Left cardiac atrium (tissue), 4 donors: ENCODE measurements at regions not wholly inside any gene's neighbourhood (a gene's known extent, or its start where the extent isn't known, plus 50 kb on each side); places are given as distances from the start of the nearest gene placed in this dataset.

ENCODE experiments used
- ATAC-seq, 2 donors: fragments of 200-7000 bp; cut with Tn5 transposase; one replicate each; pipeline ENCODE4 v1.9.1; 2020; ENCODE audit warnings: mild to moderate bottlenecking in 2 of 2, moderate library complexity in 2 of 2
- DNase-seq: peaks from one replicate; pipeline ENCODE4 v3.0.0-alpha.2; 2020
- intact Hi-C, 2 donors: fragments of 100-400 bp; cut with DNase I; formaldehyde crosslinking; loops; one replicate each; pipeline versions ENCODE4 v1.14.1 to v1.15.1; 2022 to 2023
- donor health status: DM: no; HTN: yes; CAD: no.
- donor health status: DM: no; HTN: yes; CAD: no; lungs with severe emphysema.
- donor health status: DM: yes; HTN: yes; CAD: no.
- donor health status: Dilated cardiomyopathy.

DNA sequence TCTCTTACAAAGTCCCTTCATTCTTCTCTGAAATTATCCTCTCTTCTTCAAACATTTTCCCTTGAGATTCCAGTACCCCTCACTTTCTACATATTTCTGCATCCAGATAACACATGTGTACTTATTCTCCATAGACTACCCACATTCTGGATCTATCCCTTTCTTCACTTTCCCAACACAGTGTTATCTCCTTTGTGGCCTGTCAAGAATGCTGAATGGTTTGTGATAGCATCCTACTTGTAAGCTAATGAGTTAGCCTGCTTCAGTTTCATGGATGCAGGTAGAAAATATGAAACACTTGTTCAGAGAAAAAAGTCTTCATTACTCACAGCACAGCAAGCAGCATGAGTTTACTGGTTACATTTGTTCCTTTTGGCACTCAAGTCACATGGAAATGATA lies 245.4 kb downstream of the HTR1B start:
- DNase-seq (no peak), ATAC-seq (no peak)
- intact Hi-C loops = no loop called here

GRCh38 chr6:77205936-77206335 lies 257.4 kb downstream of the HTR1B start:
- ATAC-seq (no peak), DNase-seq (no peak)
- intact Hi-C loops = no loop called here

DNA sequence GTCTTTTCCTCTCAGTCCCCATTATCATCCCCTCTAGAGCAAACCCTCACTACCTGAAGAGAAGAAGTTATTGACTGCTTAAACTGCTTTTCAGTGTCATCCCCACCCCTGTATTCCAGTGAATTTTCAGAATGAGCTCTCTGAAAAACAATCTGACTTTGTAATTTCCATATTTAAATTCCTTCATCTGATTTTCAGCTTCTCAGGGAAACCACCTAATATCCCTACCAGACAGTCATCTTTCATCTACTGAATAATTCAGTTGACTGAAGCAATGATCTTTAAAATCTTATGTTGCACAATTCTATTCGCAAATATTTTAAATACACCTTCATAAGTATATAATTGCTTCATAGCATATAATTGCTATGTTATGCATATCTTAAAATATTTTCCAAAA lies 258.7 kb downstream of the HTR1B start:
- intact Hi-C loops = no loop called here
- no peak for DNase-seq
- no peak for ATAC-seq

GRCh38 chr6:77183447-77183846 lies 279.8 kb downstream of the HTR1B start:
- DNase-seq = no peak
- ATAC-seq = no peak
- intact Hi-C loops = no loop called here

DNA sequence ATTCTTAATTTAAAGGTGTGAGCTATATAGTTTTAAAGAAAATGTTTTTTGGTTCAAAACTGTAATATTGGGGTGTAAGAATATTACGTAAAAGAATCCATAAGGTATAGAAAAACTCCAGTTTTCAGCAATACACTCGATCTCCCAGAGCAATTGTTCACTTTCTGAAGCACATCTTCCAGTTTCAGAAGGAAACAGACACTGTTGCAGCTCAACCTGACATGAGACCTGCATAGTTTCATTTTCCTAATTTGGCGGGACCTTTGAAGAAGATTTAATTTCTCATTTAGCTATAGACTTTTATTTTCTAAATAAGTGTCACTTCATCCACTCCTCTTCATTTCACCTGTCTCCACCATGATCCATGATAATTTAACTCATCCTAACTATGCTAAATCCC lies 281.5 kb downstream of the HTR1B start:
- intact Hi-C loops = no loop called here
- ATAC-seq = no peak
- DNase-seq = no peak

DNA sequence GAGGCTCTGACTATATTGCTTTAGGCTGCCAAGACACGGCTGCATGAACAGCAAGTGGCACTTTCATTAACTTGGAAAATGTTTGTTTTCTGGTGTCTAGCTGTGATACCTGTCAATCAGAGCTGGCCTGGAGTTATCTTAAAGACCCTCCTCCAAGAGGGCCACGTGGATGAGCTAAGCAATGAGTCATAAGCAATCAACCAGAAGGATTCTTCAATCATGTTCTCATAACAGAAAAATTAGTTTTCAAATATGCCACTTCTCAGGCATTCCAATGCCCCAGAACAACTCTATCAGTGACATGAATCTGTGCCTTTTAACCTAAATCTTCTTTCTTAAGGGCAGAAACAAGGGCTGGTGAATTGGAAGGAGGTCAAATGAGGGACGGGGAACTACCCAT lies 283.0 kb downstream of the HTR1B start:
- DNase-seq = no peak
- intact Hi-C loops = no loop called here
- no peak for ATAC-seq

- ATAC-seq (no peak), DNase-seq (no peak)
- intact Hi-C loops = no loop called here
These were observed 284.5 kb downstream of the HTR1B start for GRCh38 chr6:77178821-77179220.

- intact Hi-C loops = no loop called here
- no peak for ATAC-seq
These were observed 285.8 kb downstream of the HTR1B start for GRCh38 chr6:77177470-77177869.

GRCh38 chr6:77173472-77174074 lies 289.7 kb downstream of the HTR1B start:
- DNase-seq (no peak), ATAC-seq (no peak)
- intact Hi-C loops = no loop called here

More at GRCh38 chr6:77177470-77177869, 285.8 kb downstream of the HTR1B start:
- DNase-seq = no peak

DNA sequence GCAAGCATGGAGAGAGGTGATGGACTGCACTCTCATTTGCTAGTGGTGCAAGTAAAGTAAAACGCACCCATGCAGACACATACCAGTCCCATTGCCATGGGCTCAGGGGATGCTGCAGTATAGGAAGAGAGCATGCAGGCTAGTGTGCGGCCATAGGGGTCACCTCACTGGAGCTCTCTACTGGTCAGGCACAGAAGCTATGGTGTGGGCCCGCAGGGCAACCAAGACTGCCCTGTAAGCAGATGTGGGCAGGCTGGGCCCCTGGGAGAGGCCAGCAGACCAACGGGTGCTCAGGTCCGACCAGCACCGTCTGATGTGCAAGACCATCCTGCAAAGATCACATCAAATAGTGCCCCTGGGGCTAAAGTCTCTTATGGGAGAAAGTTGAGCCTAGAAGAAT lies 290.7 kb downstream of the HTR1B start:
- intact Hi-C loops = no loop called here
- no peak for DNase-seq

GRCh38 chr6:77159730-77160129 lies 303.6 kb downstream of the HTR1B start:
- ATAC-seq (no peak), DNase-seq (no peak)
- intact Hi-C loops = no loop called here

More for the DNA sequence above, 290.7 kb downstream of the HTR1B start:
- ATAC-seq = no peak

DNA sequence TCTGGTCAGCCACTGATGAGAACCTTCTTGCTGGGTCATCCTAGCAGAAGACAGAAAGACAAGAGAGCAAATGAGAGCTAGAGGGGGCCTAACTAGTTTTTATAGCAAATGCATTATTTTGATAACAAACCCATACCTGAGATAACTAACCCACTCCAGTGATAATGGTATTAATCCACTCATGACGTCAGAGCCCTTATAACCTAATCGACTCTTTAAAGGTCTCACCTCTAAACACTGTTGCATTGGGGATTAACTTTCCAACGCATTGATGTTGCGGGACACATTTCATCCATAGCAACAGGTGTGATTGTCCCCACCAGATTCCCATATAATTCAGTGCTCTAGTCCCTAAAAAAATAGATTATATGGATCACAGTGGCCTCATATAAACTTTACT lies 312.1 kb downstream of the HTR1B start:
- ATAC-seq (no peak), DNase-seq (no peak)
- intact Hi-C loops = no loop called here

GRCh38 chr6:77150736-77151135 lies 312.6 kb downstream of the HTR1B start:
- ATAC-seq = no peak
- DNase-seq = no peak
- intact Hi-C loops = no loop called here

GRCh38 chr6:77145244-77145643 lies 318.0 kb downstream of the HTR1B start:
- DNase-seq (no peak), ATAC-seq (no peak)
- intact Hi-C loops = no loop called here

DNA sequence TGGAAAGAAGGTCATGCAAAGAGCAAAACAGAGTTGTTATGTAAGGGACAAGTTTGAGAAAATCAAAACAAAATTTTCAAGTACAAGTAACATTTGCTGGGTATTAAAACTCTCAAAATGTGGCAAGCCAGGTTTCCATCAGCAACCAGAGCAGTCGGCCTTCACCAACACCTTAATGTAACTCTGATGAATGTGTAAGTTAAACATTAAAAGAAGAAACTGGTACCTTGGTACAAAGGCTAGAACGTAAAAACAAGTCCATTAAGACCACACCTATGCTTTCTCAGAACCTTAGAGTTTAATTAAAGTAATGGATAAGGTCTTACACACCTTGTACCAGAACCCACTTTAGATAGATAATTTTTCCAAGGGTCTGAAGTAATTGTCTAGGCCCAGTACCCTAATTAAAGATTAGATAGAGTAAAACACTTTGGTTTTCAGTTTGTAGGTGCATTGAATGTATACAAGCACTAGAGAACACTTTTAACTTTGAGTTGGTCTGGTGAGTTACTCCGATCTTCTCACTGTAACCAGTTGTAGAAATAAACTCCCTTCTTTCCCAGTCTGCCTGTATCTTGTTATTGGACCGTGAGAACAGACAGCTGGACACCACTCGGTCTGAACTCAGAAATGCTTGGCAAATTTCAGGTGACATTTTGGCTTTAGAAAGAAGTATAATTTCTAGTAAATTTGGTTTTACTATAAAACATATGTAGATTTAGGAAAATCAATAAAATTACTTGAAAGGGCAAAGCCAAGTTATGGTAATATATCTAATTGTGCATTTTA lies 319.4 kb downstream of the HTR1B start:
- DNase-seq = no peak
- ATAC-seq = no peak

DNA sequence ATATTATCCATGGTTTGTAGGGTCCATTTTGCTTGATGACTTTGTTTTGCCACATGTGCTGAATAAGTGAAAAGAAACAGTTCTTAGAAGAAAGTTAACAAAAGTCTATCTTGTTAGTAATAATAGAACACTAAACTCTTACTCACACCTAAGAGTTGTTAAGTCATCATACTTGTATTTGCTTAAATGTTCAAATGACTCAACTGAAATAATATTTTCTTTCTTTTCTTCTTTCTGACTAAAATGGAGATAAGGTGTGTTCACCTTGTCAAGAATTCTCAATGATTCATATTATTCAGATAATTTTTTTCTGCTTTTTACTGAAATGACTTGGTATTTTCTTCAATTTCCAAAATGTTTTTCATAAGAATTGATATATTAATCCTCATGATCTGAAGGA lies 327.2 kb downstream of the HTR1B start:
- intact Hi-C loops = no loop called here
- DNase-seq = no peak
- ATAC-seq = peak in 1 of 2 donors; percentile 71

More for the DNA sequence above, 319.4 kb downstream of the HTR1B start:
- intact Hi-C loops = no loop called here

DNA sequence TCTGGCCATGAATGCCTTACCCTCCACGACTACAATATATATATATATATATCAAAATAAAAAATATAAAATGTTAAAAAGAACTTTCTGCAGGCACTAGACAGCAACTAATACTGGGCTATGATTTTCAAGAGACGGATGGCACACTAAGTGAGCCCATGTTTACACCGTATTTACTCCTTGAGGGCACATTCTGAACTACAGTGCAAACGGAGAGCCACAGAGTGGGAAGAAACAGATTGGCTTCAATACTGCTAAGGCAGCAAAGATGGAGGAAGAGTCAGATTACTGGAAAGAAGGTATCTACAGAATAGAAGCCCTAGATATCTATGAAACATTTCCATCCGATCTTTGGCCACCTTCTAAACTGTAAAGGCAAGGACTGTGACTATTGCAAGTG lies 330.3 kb downstream of the HTR1B start:
- ATAC-seq = no peak
- no peak for DNase-seq
- intact Hi-C loops = no loop called here

DNA sequence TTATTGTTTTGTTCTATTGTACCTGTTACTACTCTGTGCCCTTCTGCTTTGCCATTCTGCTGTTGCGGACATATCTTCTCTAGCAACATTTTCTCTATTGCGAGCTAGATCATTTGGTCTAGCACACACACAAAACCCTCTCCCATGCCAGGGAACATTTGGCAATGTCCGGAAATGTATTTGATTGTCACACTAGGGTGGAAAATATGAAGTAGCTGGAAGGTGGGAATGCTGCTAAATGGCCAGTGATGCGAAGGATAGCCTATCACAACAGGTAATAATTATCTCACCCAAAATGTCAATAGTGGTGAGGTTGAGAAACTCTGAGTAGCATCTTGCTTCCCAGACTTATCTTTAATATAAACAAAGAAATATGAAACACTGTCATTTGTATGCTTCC lies 331.9 kb downstream of the HTR1B start:
- intact Hi-C loops = no loop called here
- DNase-seq (no peak), ATAC-seq (no peak)

DNA sequence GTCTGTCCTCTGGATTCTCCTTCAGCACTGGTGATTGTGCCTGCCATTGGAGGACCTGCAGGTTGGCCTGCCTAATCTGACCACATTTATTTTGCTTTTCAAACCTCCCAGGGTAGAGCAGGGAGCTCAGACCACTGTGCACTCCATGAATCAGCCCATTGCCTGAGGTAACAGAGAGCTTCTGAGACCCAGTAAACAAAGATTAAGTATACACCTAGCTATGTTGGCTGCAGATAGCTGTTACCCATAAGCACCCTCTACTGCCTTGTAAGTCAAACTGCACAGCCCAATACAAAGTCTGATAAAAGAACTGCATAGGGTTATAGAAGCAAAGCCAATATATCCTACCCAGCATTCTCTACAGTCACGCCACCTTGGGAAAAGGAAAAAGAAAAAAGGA lies 338.7 kb downstream of the HTR1B start:
- intact Hi-C loops = no loop called here
- DNase-seq = no peak
- no peak for ATAC-seq

- ATAC-seq (no peak), DNase-seq (no peak)
- intact Hi-C loops = no loop called here
These were observed 339.8 kb downstream of the HTR1B start for GRCh38 chr6:77123527-77123926.

- DNase-seq (no peak), ATAC-seq (no peak)
- intact Hi-C loops = no loop called here
These were observed 356.3 kb downstream of the HTR1B start for GRCh38 chr6:77106992-77107391.
